HG03558 (cell line): ENCODE measurements at regions not wholly inside any gene's neighbourhood (a gene's known extent, or its start where the extent isn't known, plus 50 kb on each side); places are given as distances from the start of the nearest gene placed in this dataset.
"Not testable (repeated sequence)": the region's sequence is repeated elsewhere in the genome, so short reads cannot be mapped to it uniquely, and the experiment has no call there.

ENCODE experiments used
- ATAC-seq: cut with Tn5 transposase; IDR thresholded peaks from one replicate; pipeline ENCODE4 v1.9.1; 2021; ENCODE audit warnings: moderate number of reproducible peaks; ENCODE audit not compliant: unreplicated experiment; ENCODE audit errors: extremely low read depth

GRCh38 chr13:106081221-106081620 lies 454.2 kb downstream of the EFNB2 start:
- ATAC-seq = not testable (repeated sequence)

DNA sequence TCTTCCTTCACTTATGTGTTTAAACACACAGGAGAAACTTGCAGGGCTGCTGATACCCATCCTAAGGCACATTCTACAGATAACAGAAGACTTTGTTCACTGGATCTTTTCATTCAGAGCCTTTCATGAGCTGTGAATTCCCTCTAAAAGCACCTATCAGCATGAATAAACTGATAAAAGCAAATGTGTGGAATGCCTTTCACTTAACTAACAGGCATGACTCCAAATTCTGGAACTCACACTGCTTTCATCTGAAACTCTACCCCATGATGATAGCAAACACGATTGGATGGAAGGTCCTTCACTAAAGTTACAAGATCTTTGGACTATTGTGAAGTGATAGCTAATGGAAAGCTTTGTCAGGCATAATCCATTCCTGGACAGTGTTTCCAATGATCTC lies 457.3 kb downstream of the EFNB2 start:
- ATAC-seq = no peak

DNA sequence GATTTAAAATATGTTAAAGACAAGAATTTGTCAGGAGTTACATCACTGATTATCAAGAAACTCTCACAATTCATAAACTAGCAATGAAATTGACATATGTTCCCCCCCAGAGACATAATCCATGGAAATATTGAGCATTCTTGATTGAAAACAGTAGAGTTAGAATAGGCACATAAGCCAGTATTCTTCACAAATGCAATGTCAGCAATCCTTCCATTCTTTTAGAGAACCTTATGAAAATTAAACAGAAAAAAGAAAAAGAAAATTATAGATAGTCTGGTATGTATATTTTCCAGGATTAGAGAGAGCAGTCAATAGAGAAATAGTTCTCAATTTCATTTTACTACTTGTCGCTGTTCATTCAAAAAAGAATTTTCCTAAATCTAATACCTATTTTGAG lies 458.4 kb downstream of the EFNB2 start:
- ATAC-seq = no peak

DNA sequence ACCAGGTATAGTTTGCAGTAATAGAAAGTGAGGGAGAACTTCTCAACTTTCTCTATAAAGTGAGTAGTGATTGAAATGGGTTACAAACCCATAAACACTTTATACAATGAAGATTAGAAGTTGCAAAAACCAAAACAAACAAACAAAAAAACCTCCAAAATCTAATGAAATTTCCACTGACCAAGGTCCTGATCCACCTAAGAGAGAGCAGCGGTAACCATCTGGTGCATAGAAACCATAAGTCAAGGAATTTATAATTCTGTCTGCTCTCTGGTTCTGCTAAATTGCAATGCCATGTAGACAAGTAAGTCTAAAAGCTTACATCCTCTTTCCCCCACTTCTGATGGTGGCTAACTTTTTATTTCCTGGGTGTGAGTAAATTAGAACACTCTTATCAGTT lies 463.4 kb downstream of the EFNB2 start:
- ATAC-seq = no peak

GRCh38 chr13:106063591-106064313 lies 471.7 kb downstream of the EFNB2 start:
- ATAC-seq = no peak

DNA sequence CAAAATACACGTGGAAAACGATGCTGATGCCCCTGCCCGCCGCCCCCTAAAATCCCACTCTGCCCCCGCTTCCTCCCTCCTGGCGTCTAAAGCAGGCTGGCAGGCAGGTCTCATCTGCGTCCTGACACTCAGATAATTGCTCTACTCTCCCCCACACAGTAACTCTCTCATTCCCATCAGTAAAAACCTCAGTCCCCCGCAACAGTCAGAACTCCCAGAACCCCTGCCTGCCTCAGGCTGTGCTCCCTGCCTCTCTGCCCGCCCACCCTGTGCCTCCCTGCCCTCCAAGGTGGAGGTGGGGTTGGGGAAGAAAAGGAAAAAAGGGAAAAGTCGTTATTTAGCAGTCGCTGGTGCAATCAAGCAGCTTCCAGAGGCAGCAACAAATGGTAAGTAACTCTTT lies 473.7 kb downstream of the EFNB2 start:
- no peak for ATAC-seq

- ATAC-seq = no peak
These were observed 478.6 kb downstream of the EFNB2 start for GRCh38 chr13:106056851-106057250.

GRCh38 chr13:106052200-106052767 lies 483.2 kb downstream of the EFNB2 start:
- ATAC-seq = no peak

- no peak for ATAC-seq
These were observed 486.3 kb downstream of the EFNB2 start for GRCh38 chr13:106049171-106049570.

- no peak for ATAC-seq
These were observed 487.1 kb downstream of the EFNB2 start for GRCh38 chr13:106048386-106048785.

DNA sequence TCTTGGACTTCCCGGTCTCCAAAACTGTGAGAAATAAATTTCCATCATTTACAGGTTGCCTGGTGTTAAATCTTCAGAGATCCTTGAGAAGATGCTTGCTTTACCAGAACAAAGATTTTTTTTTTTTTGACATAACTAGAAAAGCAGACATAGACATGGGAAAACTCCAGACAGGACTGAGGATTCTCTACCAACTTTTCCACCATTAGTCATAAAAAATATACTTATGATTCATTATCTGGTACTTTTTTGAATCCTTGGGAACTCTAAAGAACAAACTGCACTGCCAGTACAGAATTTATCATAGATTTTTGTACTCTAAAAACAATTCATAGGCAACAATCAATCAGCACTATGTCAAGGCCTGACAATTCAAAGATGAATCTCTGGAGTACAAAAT lies 487.6 kb downstream of the EFNB2 start:
- no peak for ATAC-seq

GRCh38 chr13:106042996-106043581 lies 492.4 kb downstream of the EFNB2 start:
- ATAC-seq = no peak

DNA sequence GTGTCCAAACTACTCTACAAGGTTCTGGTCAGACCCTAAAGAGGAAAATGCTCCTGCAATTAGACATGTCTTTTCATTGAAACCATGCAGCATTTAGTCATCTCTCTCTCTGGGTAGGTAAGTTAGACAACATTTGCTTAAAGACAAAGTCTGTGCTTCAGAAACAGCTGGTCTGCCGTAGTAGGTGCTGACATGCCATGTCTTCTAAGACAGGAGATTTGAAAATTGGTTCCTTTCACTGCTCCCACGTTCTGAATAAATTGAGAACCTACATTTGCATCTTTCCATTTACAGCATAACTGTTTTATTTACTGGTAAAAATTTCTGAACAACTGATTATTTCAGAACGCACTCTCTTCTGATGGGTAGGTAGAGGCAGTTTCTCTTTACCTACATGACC lies 494.0 kb downstream of the EFNB2 start:
- no peak for ATAC-seq

- ATAC-seq = no peak
These were observed 496.7 kb downstream of the EFNB2 start for GRCh38 chr13:106038752-106039151.

DNA sequence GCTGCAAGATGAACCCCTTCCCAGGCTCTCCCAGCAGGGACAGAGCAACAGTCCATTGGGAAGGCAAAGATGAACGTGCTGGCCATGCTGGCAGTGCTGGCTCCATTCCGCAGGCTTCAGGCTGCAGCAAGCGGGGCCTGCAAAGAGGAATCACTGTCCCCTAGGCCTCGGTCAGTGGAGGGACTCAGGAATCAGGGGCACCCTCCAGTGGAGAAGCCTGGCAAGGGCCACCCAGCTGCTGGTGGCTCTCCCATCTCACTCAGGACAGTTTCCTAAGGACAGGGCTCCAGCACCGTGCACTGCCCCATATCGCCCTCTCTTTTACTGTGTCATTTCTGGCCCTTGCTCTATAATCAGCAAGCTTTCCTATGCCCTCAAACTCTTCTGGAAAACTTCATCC lies 498.6 kb downstream of the EFNB2 start:
- ATAC-seq = no peak

DNA sequence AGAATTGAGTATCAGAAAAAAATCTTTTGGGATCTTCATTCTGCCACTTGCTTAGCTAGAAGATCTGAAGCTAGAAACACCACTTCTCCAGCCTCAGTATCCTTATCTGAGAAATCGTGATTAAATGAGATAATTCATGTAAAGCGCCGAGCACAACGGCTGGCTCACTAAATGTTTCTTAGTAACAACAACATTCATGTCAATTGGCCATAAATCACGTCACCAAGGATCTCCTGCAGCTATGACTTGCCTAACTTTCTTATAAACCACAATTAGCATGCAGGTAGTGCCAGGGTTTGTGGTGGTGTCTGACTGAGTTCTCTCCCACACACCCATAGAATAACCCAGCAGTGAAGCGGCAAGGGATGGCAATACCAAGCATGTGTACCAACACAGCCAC lies 501.3 kb downstream of the EFNB2 start:
- no peak for ATAC-seq

DNA sequence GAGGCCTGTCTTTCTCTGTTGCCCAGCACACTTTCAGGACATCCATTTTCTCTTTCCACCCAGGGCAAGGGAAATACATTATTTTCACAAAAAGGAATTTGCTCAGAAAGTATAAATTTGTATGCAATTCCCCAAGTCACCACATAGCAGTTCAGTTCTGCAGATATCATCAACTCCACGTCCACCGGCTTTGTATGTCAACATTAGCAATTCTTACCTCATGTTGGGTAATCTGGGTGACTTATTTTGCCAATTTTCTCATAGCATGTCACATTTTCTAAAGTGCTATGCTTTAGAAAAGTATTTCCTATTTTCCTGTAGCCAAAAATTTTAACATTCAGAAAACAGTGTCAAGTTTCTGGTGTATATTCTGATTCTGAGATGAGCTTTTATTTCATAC lies 501.8 kb downstream of the EFNB2 start:
- no peak for ATAC-seq

DNA sequence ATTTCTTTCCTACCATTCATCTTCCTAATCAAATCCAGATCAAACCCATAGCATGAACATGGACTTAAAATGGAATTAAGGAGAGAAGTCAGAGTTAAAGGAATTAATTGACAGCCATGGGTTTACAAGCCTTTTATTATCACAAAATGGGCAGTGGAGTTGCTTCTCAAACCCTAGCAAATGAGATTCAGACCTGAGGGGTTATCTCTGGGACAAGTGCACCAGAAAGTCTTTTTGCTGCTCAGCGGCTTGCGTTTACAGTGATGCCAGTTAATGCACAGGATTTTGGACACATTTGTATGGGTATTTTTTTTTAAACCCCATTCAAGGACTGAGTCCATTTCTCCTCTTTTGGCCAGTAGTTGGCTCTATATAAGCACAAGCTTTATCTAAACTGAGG lies 503.0 kb downstream of the EFNB2 start:
- ATAC-seq = no peak

GRCh38 chr13:106029676-106030290 lies 505.7 kb downstream of the EFNB2 start:
- no peak for ATAC-seq

DNA sequence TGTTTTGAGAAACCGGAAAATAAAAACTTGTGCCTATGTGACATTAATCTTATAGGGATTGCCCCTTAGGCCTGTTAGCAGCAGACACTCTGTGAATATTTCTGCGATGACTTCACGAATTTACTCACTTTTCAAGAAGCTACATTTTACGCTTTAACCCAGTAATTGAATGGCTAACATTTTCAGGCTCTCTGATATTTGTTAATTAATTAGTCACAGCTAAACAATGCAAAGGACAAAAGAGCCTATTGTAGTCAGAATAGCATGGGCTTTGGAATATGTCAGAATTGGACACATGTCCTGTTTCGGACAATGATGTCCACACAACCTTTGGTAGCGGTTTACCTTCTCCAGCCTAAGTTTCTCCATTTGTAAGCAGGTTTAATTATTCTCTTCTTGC lies 506.6 kb downstream of the EFNB2 start:
- no peak for ATAC-seq

- no peak for ATAC-seq
These were observed 523.9 kb downstream of the EFNB2 start for GRCh38 chr13:106011600-106011999.
